IPS-18a (cell line): ENCODE measurements at regions not wholly inside any gene's neighbourhood (a gene's known extent, or its start where the extent isn't known, plus 50 kb on each side); places are given as distances from the start of the nearest gene placed in this dataset.

Experiments used
- H3K27ac ChIP-seq: one replicate; pipeline ENCODE4 v1.5.1; 2013; ENCODE audit warnings: low read length
- H3K27me3 ChIP-seq: one replicate; pipeline ENCODE4 v1.6.1; 2013; ENCODE audit warnings: mild to moderate bottlenecking, low read length; ENCODE audit not compliant: control insufficient read depth, insufficient read depth
- H3K36me3 ChIP-seq: one replicate; pipeline ENCODE4 v1.6.1; 2013; ENCODE audit warnings: low read depth, low read length; ENCODE audit not compliant: control insufficient read depth
- H3K4me1 ChIP-seq: one replicate; pipeline ENCODE4 v1.6.1; 2013; ENCODE audit warnings: low read depth, low read length; ENCODE audit not compliant: control insufficient read depth
- H3K4me3 ChIP-seq: one replicate; pipeline ENCODE4 v1.5.1; 2013; ENCODE audit warnings: low read length
- H3K9ac ChIP-seq: one replicate; pipeline ENCODE4 v1.6.1; 2013; ENCODE audit warnings: mild to moderate bottlenecking, low read length, moderate library complexity
- H3K9me3 ChIP-seq: one replicate; pipeline ENCODE4 v1.6.1; 2013; ENCODE audit warnings: low read depth, low read length; ENCODE audit not compliant: control insufficient read depth

DNA sequence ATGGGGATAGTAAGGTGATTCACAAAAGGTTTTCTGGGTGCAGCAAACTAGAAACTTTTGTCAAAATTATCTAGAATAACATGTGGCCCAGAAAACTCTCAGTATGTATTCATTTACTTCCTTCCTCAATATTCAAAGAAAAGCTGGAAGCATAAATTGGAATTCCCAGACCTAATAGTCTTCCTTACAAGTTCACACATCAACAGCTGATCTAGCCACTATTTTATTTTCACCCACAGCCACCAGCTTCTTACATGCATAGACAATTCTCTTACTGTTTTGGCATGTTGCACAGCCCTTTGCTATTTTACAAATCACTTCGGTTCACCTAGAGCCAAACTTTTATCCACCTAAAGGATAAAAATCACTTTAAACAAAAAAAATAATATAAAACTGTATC, 647.8 kb upstream of the CCDC54 start:
- H3K9ac ChIP-seq: no peak overlapping the region
- no peak overlapping the region for H3K4me3 ChIP-seq
- peaks cover 6% of the 10 kb centered on the region for H3K4me1 ChIP-seq
- H3K36me3 ChIP-seq: no peaks in the 10 kb centered on the region
- no peaks in the 10 kb centered on the region for H3K27me3 ChIP-seq
- no peaks in the 10 kb centered on the region for H3K9me3 ChIP-seq
- no peak overlapping the region for H3K27ac ChIP-seq

GRCh38 chr3:106731230-106731629, 646.0 kb upstream of the CCDC54 start:
- Histone ChIP-seq H3K4me1 (peaks cover 6% of the 10 kb centered on the region), H3K27ac (no peak overlapping the region), H3K4me3 (no peak overlapping the region), H3K27me3 (no peaks in the 10 kb centered on the region), H3K36me3 (no peaks in the 10 kb centered on the region), H3K9me3 (no peaks in the 10 kb centered on the region), H3K9ac (no peak overlapping the region)

DNA sequence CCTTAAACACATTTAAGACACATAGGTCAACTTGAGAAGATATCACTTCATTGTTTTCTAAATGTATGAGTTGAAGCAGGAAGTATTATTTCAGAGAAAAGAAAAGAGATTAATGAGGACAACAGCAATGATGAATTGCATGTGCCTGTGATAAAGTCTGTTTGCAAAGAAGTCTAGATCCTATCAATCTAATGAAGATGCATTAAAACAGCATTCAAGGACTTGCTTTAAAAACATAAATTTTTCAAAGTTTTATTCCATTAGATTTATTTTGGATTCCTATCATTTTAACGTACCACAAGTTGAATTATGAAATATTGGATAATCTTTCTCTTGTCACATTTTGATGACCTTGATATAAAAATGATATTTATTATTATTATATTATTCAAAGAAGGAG, 642.5 kb upstream of the CCDC54 start:
- Histone ChIP-seq H3K27me3 (no peaks in the 10 kb centered on the region), H3K4me1 (no peaks in the 10 kb centered on the region), H3K9me3 (no peaks in the 10 kb centered on the region), H3K4me3 (no peak overlapping the region), H3K9ac (no peak overlapping the region), H3K27ac (no peak overlapping the region), H3K36me3 (no peaks in the 10 kb centered on the region)

- no peaks in the 10 kb centered on the region for H3K27me3 ChIP-seq
- no peak overlapping the region for H3K9ac ChIP-seq
- H3K4me1 ChIP-seq: peaks cover 2% of the 10 kb centered on the region
- no peaks in the 10 kb centered on the region for H3K9me3 ChIP-seq
- H3K4me3 ChIP-seq: no peak overlapping the region
- H3K27ac ChIP-seq: no peak overlapping the region
- H3K36me3 ChIP-seq: no peaks in the 10 kb centered on the region
These were observed 640.0 kb upstream of the CCDC54 start for GRCh38 chr3:106737265-106737664.

DNA sequence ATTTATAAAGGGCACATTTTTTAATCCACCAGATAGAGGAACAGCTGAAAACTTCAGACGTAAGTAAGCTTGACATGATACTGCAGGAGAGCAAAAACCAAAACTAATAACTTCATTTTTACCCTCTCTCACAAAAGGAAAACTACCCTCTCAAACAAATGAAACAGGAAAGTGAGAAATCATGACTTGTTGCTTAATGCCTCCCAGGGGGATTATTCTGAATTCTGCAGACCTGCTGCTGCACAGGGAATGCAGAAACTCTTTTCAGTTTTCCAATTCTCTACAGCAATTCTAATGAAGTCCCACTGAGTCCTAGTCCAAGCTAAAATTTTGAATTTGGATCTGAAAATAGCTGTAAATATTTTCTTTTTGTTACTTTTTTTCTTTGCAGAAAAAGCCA, 637.1 kb upstream of the CCDC54 start:
- H3K27ac ChIP-seq: no peak overlapping the region
- no peak overlapping the region for H3K9ac ChIP-seq
- H3K27me3 ChIP-seq: no peaks in the 10 kb centered on the region
- H3K4me1 ChIP-seq: peaks cover 12% of the 10 kb centered on the region
- H3K36me3 ChIP-seq: no peaks in the 10 kb centered on the region
- no peaks in the 10 kb centered on the region for H3K9me3 ChIP-seq
- no peak overlapping the region for H3K4me3 ChIP-seq

DNA sequence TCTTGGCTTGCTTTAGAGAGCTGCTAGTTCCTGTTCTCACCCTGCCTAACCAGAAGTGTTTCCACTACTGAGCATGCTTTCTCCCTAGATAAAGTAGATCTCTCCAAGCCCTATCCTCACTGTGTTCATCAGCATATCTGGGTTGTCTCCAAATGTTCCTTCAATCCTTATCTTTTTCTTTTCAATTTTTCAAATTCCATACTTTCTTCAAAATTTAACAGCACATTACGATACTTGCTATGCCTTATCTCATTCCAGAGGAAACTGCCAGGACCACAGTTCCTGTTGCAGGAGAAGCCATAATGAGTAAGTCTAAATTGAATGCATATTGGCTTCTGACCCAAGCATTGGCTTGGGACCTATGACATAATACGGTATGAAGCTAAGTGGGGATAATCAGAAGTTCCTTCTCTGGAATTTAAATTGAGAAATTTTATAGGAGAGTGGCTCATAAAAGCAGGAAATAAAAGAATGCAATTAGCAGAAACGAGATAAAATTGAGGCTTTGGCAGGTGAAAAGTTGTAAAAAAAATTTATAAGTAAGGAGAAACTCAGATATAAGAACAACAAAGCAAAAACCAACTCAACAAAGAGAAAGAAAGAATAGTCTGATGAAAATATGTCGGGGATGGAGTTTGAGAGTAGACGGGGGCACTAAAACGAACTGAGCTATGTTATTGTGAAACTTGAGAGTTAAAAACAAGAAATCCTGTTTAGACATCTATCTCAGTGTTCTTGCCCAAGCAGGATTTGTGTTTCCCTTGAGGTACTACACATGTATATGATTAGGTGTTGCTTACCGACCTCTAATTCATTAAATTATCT, 631.7 kb upstream of the CCDC54 start:
- Histone ChIP-seq H3K9me3 (no peaks in the 10 kb centered on the region), H3K4me1 (peaks cover 13% of the 10 kb centered on the region), H3K9ac (no peak overlapping the region), H3K4me3 (no peak overlapping the region), H3K27ac (no peak overlapping the region), H3K36me3 (no peaks in the 10 kb centered on the region), H3K27me3 (no peaks in the 10 kb centered on the region)

DNA sequence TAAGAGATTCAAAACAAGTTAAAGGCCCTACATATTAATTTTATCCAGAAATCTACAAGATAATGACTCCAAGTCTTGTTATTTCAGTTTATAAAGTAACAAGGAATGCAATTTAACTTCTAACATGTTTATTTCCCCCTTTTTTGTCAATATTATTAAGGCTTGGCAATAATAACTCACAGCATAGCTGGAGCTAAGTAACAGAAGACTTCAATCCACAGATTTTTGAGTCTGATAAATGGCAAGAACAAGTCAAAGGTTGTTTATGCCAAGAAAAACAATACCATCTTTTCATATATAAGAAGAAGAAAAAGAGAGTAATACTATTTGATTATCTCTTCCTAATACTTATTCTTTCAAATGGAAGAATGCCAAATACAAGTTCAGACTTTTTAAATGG, 631.0 kb upstream of the CCDC54 start:
- H3K9me3 ChIP-seq: no peaks in the 10 kb centered on the region
- no peaks in the 10 kb centered on the region for H3K27me3 ChIP-seq
- no peak overlapping the region for H3K4me3 ChIP-seq
- no peak overlapping the region for H3K9ac ChIP-seq
- H3K27ac ChIP-seq: no peak overlapping the region
- H3K36me3 ChIP-seq: no peaks in the 10 kb centered on the region
- peaks cover 13% of the 10 kb centered on the region for H3K4me1 ChIP-seq

GRCh38 chr3:106748472-106749262, 628.6 kb upstream of the CCDC54 start:
- Histone ChIP-seq H3K36me3 (no peaks in the 10 kb centered on the region), H3K27ac (no peak overlapping the region), H3K4me1 (peaks cover 7% of the 10 kb centered on the region), H3K9ac (no peak overlapping the region), H3K4me3 (no peak overlapping the region), H3K27me3 (no peaks in the 10 kb centered on the region), H3K9me3 (no peaks in the 10 kb centered on the region)

DNA sequence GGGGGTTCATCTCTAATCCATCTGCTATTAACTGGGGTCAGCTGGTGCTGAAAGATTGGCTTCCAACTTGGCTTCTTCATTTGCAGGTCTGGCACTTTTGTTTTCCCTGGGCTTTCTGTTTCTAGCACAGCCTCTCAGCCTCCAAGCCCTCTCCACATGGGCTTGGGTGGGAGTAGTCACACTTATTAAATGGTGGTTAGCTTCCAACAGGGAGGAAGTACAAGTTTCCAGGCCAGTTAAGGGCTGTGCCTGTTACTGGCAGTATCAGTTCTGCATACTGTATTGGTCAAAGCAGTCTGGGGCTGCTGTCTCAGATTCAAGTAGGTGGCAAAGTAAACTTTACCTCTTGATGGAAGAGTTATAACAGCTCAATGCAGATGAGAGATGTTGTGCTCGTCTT, 627.1 kb upstream of the CCDC54 start:
- no peaks in the 10 kb centered on the region for H3K36me3 ChIP-seq
- peaks cover 2% of the 10 kb centered on the region for H3K4me1 ChIP-seq
- no peaks in the 10 kb centered on the region for H3K27me3 ChIP-seq
- H3K9ac ChIP-seq: no peak overlapping the region
- H3K4me3 ChIP-seq: no peak overlapping the region
- no peak overlapping the region for H3K27ac ChIP-seq
- no peaks in the 10 kb centered on the region for H3K9me3 ChIP-seq

DNA sequence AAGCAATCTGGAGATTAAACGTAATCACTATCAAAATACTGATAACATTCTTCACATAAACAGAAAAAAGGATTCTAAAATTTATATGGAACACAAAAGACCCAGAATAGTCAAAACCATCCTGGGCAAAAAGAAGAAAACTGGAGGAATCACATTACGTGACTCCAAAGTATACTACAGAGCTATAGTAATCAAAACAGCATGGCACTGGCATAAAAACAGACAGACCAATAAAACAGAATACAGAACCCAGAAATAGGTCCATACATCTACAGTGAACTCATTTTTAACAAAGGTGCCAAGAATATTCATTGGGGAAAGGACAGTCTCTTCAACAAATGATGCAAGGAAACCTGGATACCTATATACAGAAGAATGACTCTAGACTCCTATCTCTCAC, 621.9 kb upstream of the CCDC54 start:
- H3K4me3 ChIP-seq: no peak overlapping the region
- H3K36me3 ChIP-seq: no peaks in the 10 kb centered on the region
- no peaks in the 10 kb centered on the region for H3K27me3 ChIP-seq
- H3K4me1 ChIP-seq: no peaks in the 10 kb centered on the region
- peaks cover 10% of the 10 kb centered on the region for H3K9me3 ChIP-seq
- H3K27ac ChIP-seq: no peak overlapping the region
- H3K9ac ChIP-seq: no peak overlapping the region

- H3K4me3 ChIP-seq: no peak overlapping the region
- H3K4me1 ChIP-seq: no peaks in the 10 kb centered on the region
- H3K27me3 ChIP-seq: no peaks in the 10 kb centered on the region
- no peak overlapping the region for H3K9ac ChIP-seq
- H3K36me3 ChIP-seq: no peaks in the 10 kb centered on the region
- peaks cover 10% of the 10 kb centered on the region for H3K9me3 ChIP-seq
- no peak overlapping the region for H3K27ac ChIP-seq
These were observed 620.3 kb upstream of the CCDC54 start for GRCh38 chr3:106756901-106757300.

DNA sequence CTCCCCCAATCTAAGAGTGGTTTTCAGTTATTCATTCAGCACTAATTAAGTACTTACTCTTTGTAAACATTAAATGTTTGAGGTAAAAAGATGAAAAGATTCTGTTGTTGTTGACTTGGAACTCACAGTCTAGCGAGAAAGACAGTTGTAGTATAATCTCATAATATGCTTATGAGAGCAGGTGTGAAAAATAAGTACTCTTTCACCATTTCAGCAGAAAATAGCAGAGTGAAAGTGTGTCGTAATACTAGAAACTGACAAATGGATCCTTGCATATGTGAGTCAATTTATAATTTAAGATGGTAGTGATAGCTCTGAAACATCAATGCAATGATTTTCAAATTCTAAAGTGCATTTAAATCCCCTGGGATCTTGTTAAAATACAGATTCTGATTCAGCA, 618.8 kb upstream of the CCDC54 start:
- no peaks in the 10 kb centered on the region for H3K36me3 ChIP-seq
- H3K9me3 ChIP-seq: peaks cover 10% of the 10 kb centered on the region
- no peak overlapping the region for H3K9ac ChIP-seq
- H3K27me3 ChIP-seq: no peaks in the 10 kb centered on the region
- no peak overlapping the region for H3K27ac ChIP-seq
- no peak overlapping the region for H3K4me3 ChIP-seq
- no peaks in the 10 kb centered on the region for H3K4me1 ChIP-seq
